ENCODE measurements at regions not wholly inside any gene's neighbourhood (a gene's known extent, or its start where the extent isn't known, plus 50 kb on each side); places are given as distances from the start of the nearest gene placed in this dataset.

GRCh38 chr18:58813105-58813504 lies 51.6 kb upstream of the ZNF532 start:
- Mint-ChIP-seq H3K9me3 (ENCODE audit: low read depth) (no peaks in the 10 kb centered on the region), H3K36me3 (ENCODE audit: insufficient read depth) (no peaks in the 10 kb centered on the region), H3K4me3 (ENCODE audit: low read depth) (no peak overlapping the region), H3K27ac (no peak overlapping the region), H3K27me3 (no peaks in the 10 kb centered on the region), H3K4me1 (ENCODE audit: low read depth) (no peaks in the 10 kb centered on the region)
- DNase-seq (ENCODE audit: low spot score, unreplicated experiment) = no peak
- TF ChIP-seq, protein P1, sequence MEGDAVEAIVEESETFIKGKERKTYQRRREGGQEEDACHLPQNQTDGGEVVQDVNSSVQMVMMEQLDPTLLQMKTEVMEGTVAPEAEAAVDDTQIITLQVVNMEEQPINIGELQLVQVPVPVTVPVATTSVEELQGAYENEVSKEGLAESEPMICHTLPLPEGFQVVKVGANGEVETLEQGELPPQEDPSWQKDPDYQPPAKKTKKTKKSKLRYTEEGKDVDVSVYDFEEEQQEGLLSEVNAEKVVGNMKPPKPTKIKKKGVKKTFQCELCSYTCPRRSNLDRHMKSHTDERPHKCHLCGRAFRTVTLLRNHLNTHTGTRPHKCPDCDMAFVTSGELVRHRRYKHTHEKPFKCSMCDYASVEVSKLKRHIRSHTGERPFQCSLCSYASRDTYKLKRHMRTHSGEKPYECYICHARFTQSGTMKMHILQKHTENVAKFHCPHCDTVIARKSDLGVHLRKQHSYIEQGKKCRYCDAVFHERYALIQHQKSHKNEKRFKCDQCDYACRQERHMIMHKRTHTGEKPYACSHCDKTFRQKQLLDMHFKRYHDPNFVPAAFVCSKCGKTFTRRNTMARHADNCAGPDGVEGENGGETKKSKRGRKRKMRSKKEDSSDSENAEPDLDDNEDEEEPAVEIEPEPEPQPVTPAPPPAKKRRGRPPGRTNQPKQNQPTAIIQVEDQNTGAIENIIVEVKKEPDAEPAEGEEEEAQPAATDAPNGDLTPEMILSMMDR (IDR thresholded peaks at IDR 0.05; ENCODE audit: unreplicated experiment) = no peak

GRCh38 chr18:58813561-58814225 lies 51.0 kb upstream of the ZNF532 start:
- Mint-ChIP-seq H3K27ac (no peak overlapping the region), H3K4me1 (ENCODE audit: low read depth) (no peaks in the 10 kb centered on the region), H3K27me3 (no peaks in the 10 kb centered on the region), H3K4me3 (ENCODE audit: low read depth) (no peak overlapping the region), H3K9me3 (ENCODE audit: low read depth) (no peaks in the 10 kb centered on the region), H3K36me3 (ENCODE audit: insufficient read depth) (no peaks in the 10 kb centered on the region)
- TF ChIP-seq, protein P1 (IDR thresholded peaks at IDR 0.05; ENCODE audit: unreplicated experiment) = no peak
- DNase-seq (ENCODE audit: low spot score, unreplicated experiment) = no peak

DNA sequence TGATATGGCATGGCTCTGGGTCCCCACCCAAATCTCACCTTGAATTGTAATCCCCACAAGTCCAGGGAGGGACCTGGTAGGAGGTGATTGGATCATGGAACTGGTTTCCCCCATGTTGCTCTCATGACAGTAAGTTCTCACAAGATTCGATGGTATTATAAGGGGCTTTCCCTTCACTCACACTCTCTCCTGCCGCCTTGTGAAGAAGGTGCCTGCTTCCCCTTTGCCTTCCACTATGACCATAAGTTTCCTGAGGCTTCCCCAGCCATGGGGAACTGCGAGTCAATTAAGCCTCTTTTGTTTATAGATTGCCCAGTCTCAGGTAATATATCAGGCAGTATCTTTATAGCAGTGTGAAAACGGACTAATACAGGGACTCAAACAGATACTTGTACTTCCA lies 50.4 kb upstream of the ZNF532 start:
- Mint-ChIP-seq H3K27me3 (no peaks in the 10 kb centered on the region), H3K9me3 (ENCODE audit: low read depth) (no peaks in the 10 kb centered on the region), H3K36me3 (ENCODE audit: insufficient read depth) (no peaks in the 10 kb centered on the region), H3K4me3 (ENCODE audit: low read depth) (no peak overlapping the region), H3K27ac (peak overlapping the region; percentile 3), H3K4me1 (ENCODE audit: low read depth) (peaks cover 3% of the 10 kb centered on the region)
- DNase-seq (ENCODE audit: low spot score, unreplicated experiment) = no peak
- TF ChIP-seq, protein P1 (IDR thresholded peaks at IDR 0.05; ENCODE audit: unreplicated experiment) = no peak
